ENCODE measurements at regions not wholly inside any gene's neighbourhood (a gene's known extent, or its start where the extent isn't known, plus 50 kb on each side); places are given as distances from the start of the nearest gene placed in this dataset.

- H3K4me3 ChIP-seq (ENCODE audit: control insufficient read depth, low read depth, low read length) = no peak overlapping the region
- TF ChIP-seq CTCF (IDR thresholded peaks at IDR 0.05; ENCODE audit: control insufficient read depth, insufficient read depth, low read depth, low read length, missing control alignments) = no peak
- DNase-seq (ENCODE audit: low read depth) = no peak
Observed at GRCh38 chr4:108224611-108225053, 55.9 kb upstream of the LEF1 start.

- no peak for TF ChIP-seq CTCF (IDR thresholded peaks at IDR 0.05; ENCODE audit: control insufficient read depth, insufficient read depth, low read depth, low read length, missing control alignments)
- H3K4me3 ChIP-seq (ENCODE audit: control insufficient read depth, low read depth, low read length) = no peak overlapping the region
Observed at GRCh38 chr4:108223313-108223712, 54.6 kb upstream of the LEF1 start.

GRCh38 chr4:108219998-108220397, 51.3 kb upstream of the LEF1 start:
- no peak for DNase-seq (ENCODE audit: low read depth)
- no peak for TF ChIP-seq CTCF (IDR thresholded peaks at IDR 0.05; ENCODE audit: control insufficient read depth, insufficient read depth, low read depth, low read length, missing control alignments)

More at GRCh38 chr4:108223313-108223712, 54.6 kb upstream of the LEF1 start:
- no peak for DNase-seq (ENCODE audit: low read depth)

More at GRCh38 chr4:108219998-108220397, 51.3 kb upstream of the LEF1 start:
- no peak overlapping the region for H3K4me3 ChIP-seq (ENCODE audit: control insufficient read depth, low read depth, low read length)
